ENCODE measurements at regions not wholly inside any gene's neighbourhood (a gene's known extent, or its start where the extent isn't known, plus 50 kb on each side); places are given as distances from the start of the nearest gene placed in this dataset.

GRCh38 chr4:1470816-1471442 lies 64.7 kb upstream of the NKX1-1 start:
- ATAC-seq (ENCODE audit: poor library complexity) (no peak), DNase-seq (no peak)
- no peak for TF ChIP-seq CTCF (IDR thresholded peaks at IDR 0.05)
- no peaks in the 10 kb centered on the region for H3K4me1 Mint-ChIP-seq (ENCODE audit: low read depth)
- peaks cover 41% of the 10 kb centered on the region for H3K27me3 Mint-ChIP-seq
- CTCF ChIA-PET = no interaction called here
- Histone ChIP-seq H3K4me1 (ENCODE audit: insufficient read depth, low read length) (no peaks in the 10 kb centered on the region), H3K27ac (ENCODE audit: low read depth in 1 of 2, low read length in 2 of 2) (no peak overlapping the region), H3K9me3 (ENCODE audit: control insufficient read depth in 1 of 2, insufficient read depth in 1 of 2, low read length in 2 of 2) (peaks cover 0 to 20% of the 10 kb centered on the region in 2 experiments), H3K4me3 (ENCODE audit: low read length) (no peak overlapping the region), H3K36me3 (ENCODE audit: insufficient read depth, low read length) (no peaks in the 10 kb centered on the region), H3K27me3 (ENCODE audit: control insufficient read depth in 1 of 2, insufficient read depth in 2 of 2, low read length in 2 of 2) (peaks cover 14 to 21% of the 10 kb centered on the region in 2 experiments)
- intact Hi-C loops (cut with DNase I, micrococcal nuclease) = loop anchor here in 1 of 2 experiments (5.0 kb wide), 1 partner anchor 631 kb away; no protein-coding TSS in a partner anchor
- peaks cover 12% of the 10 kb centered on the region for H3K9me3 Mint-ChIP-seq
- POLR2A ChIA-PET = no interaction called here
- H3K4me3 Mint-ChIP-seq = no peak overlapping the region
- H3K36me3 Mint-ChIP-seq (ENCODE audit: low read depth) = no peaks in the 10 kb centered on the region
- H3K27ac Mint-ChIP-seq = no peak overlapping the region

- peaks cover 14 to 21% of the 10 kb centered on the region in 2 experiments for H3K27me3 ChIP-seq (ENCODE audit: control insufficient read depth in 1 of 2, insufficient read depth in 2 of 2, low read length in 2 of 2)
- no peak overlapping the region for H3K4me3 Mint-ChIP-seq
- ATAC-seq (ENCODE audit: poor library complexity) = no peak
These were observed 64.1 kb upstream of the NKX1-1 start for GRCh38 chr4:1470393-1470670.

DNA sequence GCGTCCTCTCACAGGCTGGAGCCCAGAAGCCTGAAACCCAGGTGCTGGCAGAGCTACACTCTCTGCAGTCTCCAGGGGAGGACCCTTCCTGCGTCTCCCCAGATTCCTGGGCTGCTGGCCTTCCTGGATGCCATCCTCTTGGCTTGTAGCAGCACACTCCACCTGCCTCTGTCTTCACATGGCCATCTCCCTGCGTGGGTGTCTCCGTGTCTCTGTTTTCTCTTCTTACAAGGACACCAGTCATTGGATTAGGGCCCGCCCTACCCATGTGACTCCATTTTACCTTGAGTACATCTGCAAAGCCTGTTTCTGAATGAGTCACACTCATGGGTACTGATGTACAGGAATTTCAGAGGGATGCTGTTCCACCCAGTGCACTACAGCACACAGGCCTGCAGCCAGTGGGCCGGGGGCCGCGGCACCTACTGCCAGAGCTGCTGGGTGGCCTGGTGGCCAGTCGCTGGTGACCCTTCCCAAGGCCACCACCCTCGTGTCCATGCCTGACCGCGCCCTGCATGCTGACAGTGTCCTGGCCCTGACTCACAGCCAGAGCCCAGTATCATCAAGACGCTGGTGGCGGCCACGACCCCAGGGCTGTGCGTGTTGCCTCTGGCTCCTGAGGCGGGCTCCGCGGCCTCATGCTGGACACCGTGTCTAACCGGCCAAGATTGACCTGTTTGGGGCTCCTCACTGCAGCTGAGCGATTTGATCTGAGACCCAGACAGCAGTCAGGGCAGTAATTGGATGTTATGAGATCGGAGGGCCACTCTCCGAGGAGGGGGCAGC lies 63.6 kb upstream of the NKX1-1 start:
- Histone ChIP-seq H3K4me1 (ENCODE audit: insufficient read depth, low read length) (no peaks in the 10 kb centered on the region), H3K27me3 (ENCODE audit: control insufficient read depth in 1 of 2, insufficient read depth in 2 of 2, low read length in 2 of 2) (peaks cover 14 to 21% of the 10 kb centered on the region in 2 experiments), H3K4me3 (ENCODE audit: low read length) (no peak overlapping the region), H3K9me3 (ENCODE audit: control insufficient read depth in 1 of 2, insufficient read depth in 1 of 2, low read length in 2 of 2) (peaks cover 0 to 20% of the 10 kb centered on the region in 2 experiments), H3K27ac (ENCODE audit: low read depth in 1 of 2, low read length in 2 of 2) (no peak overlapping the region), H3K36me3 (ENCODE audit: insufficient read depth, low read length) (no peaks in the 10 kb centered on the region)
- Mint-ChIP-seq H3K4me3 (no peak overlapping the region), H3K27ac (no peak overlapping the region), H3K4me1 (ENCODE audit: low read depth) (no peaks in the 10 kb centered on the region), H3K36me3 (ENCODE audit: low read depth) (no peaks in the 10 kb centered on the region), H3K27me3 (peaks cover 30% of the 10 kb centered on the region), H3K9me3 (peaks cover 12% of the 10 kb centered on the region)
- intact Hi-C loops (cut with DNase I, micrococcal nuclease) = loop anchor here in 1 of 2 experiments (5.0 kb wide), 1 partner anchor 633 kb away; no protein-coding TSS in a partner anchor
- no peak for TF ChIP-seq CTCF (IDR thresholded peaks at IDR 0.05)
- POLR2A ChIA-PET = no interaction called here
- DNase-seq (peak in 1 of 14 experiments; percentile 6), ATAC-seq (ENCODE audit: poor library complexity) (no peak)
- CTCF ChIA-PET = no interaction called here

More at GRCh38 chr4:1470393-1470670, 64.1 kb upstream of the NKX1-1 start:
- H3K9me3 Mint-ChIP-seq = peaks cover 12% of the 10 kb centered on the region
- intact Hi-C loops (cut with DNase I, micrococcal nuclease) = loop anchor here in 1 of 2 experiments (5.0 kb wide), 1 partner anchor 632 kb away; no protein-coding TSS in a partner anchor
- H3K27ac Mint-ChIP-seq = no peak overlapping the region
- peaks cover 35% of the 10 kb centered on the region for H3K27me3 Mint-ChIP-seq
- Histone ChIP-seq H3K4me1 (ENCODE audit: insufficient read depth, low read length) (no peaks in the 10 kb centered on the region), H3K36me3 (ENCODE audit: insufficient read depth, low read length) (no peaks in the 10 kb centered on the region), H3K27ac (ENCODE audit: low read depth in 1 of 2, low read length in 2 of 2) (no peak overlapping the region), H3K9me3 (ENCODE audit: control insufficient read depth in 1 of 2, insufficient read depth in 1 of 2, low read length in 2 of 2) (peaks cover 0 to 20% of the 10 kb centered on the region in 2 experiments), H3K4me3 (ENCODE audit: low read length) (no peak overlapping the region)
- CTCF ChIA-PET = no interaction called here
- H3K36me3 Mint-ChIP-seq (ENCODE audit: low read depth) = no peaks in the 10 kb centered on the region
- DNase-seq = no peak
- H3K4me1 Mint-ChIP-seq (ENCODE audit: low read depth) = no peaks in the 10 kb centered on the region
- POLR2A ChIA-PET = no interaction called here
- no peak for TF ChIP-seq CTCF (IDR thresholded peaks at IDR 0.05)

All from CD4-positive, alpha-beta T cell (primary cell).